ENCODE measurements at regions not wholly inside any gene's neighbourhood (a gene's known extent, or its start where the extent isn't known, plus 50 kb on each side); places are given as distances from the start of the nearest gene placed in this dataset.
"Not testable (repeated sequence)": the region's sequence is repeated elsewhere in the genome, so short reads cannot be mapped to it uniquely, and the experiment has no call there.

DNA sequence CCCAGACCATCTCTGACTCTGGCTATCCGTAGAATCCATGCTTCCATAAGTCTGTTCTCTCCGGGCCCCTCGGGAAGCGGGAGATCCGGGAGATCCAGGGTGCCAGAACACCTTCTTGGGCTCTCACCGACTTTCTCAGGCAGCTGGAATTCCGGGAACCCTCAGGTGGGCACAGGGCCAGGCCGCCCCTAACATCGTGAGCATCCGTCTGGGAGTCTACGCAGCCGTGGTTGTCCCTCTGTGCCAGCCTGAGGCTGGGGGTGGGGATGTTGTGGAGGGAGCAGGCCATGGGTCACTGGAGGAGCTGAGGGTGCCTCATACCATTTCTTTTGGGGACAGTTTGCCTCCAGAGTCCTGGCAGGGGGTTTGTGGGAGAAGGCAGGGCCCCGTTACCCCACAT, 92.3 kb upstream of the COL5A1 start:
- no peaks in the 10 kb centered on the region for H3K9me3 ChIP-seq (ENCODE audit: low read depth, low read length, poor library complexity, severe bottlenecking)
- H3K36me3 ChIP-seq (ENCODE audit: insufficient read depth, low read length, poor library complexity, severe bottlenecking) = no peaks in the 10 kb centered on the region
- no TSS peak for BruUV-seq (replicated peaks)
- DNase-seq (ENCODE audit: low spot score) = no peak
- no peak overlapping the region for H3K4me3 ChIP-seq (ENCODE audit: low read depth, low read length, poor library complexity, severe bottlenecking)
- intact Hi-C loops (cut with micrococcal nuclease; ENCODE audit: unreplicated experiment) = no loop called here
- ChIA-PET POLR2A (ENCODE audit: low non-redundant PET) (no interaction called here), CTCF (no interaction called here)
- no peak for TF ChIP-seq EZH2 (IDR thresholded peaks at IDR 0.05; ENCODE audit: borderline replicate concordance, low read depth, low read length, poor library complexity, severe bottlenecking)
- TF ChIP-seq, protein P1, sequence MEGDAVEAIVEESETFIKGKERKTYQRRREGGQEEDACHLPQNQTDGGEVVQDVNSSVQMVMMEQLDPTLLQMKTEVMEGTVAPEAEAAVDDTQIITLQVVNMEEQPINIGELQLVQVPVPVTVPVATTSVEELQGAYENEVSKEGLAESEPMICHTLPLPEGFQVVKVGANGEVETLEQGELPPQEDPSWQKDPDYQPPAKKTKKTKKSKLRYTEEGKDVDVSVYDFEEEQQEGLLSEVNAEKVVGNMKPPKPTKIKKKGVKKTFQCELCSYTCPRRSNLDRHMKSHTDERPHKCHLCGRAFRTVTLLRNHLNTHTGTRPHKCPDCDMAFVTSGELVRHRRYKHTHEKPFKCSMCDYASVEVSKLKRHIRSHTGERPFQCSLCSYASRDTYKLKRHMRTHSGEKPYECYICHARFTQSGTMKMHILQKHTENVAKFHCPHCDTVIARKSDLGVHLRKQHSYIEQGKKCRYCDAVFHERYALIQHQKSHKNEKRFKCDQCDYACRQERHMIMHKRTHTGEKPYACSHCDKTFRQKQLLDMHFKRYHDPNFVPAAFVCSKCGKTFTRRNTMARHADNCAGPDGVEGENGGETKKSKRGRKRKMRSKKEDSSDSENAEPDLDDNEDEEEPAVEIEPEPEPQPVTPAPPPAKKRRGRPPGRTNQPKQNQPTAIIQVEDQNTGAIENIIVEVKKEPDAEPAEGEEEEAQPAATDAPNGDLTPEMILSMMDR (conservative IDR thresholded peaks at IDR 0.05; ENCODE audit: low read depth, low read length) = no peak
- H3K27ac ChIP-seq (ENCODE audit: low read depth, low read length, poor library complexity, severe bottlenecking) = no peak overlapping the region
- peaks cover 48% of the 10 kb centered on the region for H3K4me1 ChIP-seq (ENCODE audit: insufficient read depth, low read length, poor library complexity, severe bottlenecking)
- no peaks in the 10 kb centered on the region for H3K27me3 ChIP-seq (replicated peaks; ENCODE audit: insufficient read depth, low read depth, low read length, poor library complexity)

DNA sequence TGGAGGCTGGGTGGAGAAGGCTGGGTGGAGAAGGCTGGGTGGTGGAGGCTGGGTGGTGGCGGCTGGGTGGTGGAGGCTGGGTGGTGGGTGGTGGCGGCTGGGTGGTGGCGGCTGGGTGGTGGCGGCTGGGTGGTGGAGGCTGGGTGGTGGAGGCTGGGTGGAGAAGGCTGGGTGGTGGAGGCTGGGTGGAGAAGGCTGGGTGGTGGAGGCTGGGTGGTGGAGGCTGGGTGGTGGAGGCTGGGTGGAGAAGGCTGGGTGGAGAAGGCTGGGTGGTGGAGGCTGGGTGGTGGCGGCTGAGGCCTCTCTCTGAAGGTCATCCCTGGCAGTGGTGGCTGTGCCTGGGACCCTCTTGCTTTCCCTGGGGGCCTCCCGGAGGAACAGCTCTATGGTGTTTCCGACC, 91.5 kb upstream of the COL5A1 start:
- intact Hi-C loops (cut with micrococcal nuclease; ENCODE audit: unreplicated experiment) = loop anchor here (5.0 kb wide), 1 partner anchor 93 kb away; no protein-coding TSS in a partner anchor
- H3K36me3 ChIP-seq (ENCODE audit: insufficient read depth, low read length, poor library complexity, severe bottlenecking); H3K9me3 ChIP-seq (ENCODE audit: low read depth, low read length, poor library complexity, severe bottlenecking); DNase-seq (ENCODE audit: low spot score); CTCF ChIA-PET; POLR2A ChIA-PET (ENCODE audit: low non-redundant PET); H3K27me3 ChIP-seq (replicated peaks; ENCODE audit: insufficient read depth, low read depth, low read length, poor library complexity); BruUV-seq (replicated peaks); H3K27ac ChIP-seq (ENCODE audit: low read depth, low read length, poor library complexity, severe bottlenecking); H3K4me3 ChIP-seq (ENCODE audit: low read depth, low read length, poor library complexity, severe bottlenecking): not testable (repeated sequence)
- H3K4me1 ChIP-seq (ENCODE audit: insufficient read depth, low read length, poor library complexity, severe bottlenecking) = peaks cover 44% of the 10 kb centered on the region

DNA sequence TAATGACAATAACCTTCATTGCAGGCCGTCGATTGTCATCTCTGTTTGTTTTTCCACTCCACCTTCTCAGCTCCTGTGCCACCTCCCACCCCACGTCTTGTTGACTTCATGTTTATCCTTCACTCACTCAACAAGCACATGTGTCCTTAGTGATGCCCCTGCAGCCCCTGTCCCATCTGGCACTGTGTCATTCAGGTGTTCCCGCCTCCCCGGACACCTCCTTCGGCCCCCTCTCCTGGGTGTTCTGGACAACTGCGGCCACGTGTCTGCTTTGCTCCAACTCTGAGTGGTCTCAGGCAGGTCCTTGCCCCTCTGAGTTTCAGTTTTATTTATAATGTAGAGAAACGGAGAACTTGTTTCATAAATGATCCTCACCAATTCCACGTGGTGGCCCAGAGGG, 91.0 kb upstream of the COL5A1 start:
- H3K27me3 ChIP-seq (replicated peaks; ENCODE audit: insufficient read depth, low read depth, low read length, poor library complexity) = no peaks in the 10 kb centered on the region
- CTCF ChIA-PET = no interaction called here
- no peak for DNase-seq (ENCODE audit: low spot score)
- intact Hi-C loops (cut with micrococcal nuclease; ENCODE audit: unreplicated experiment) = loop anchor here (5.0 kb wide), 1 partner anchor 93 kb away; no protein-coding TSS in a partner anchor
- H3K9me3 ChIP-seq (ENCODE audit: low read depth, low read length, poor library complexity, severe bottlenecking) = no peaks in the 10 kb centered on the region
- no peaks in the 10 kb centered on the region for H3K36me3 ChIP-seq (ENCODE audit: insufficient read depth, low read length, poor library complexity, severe bottlenecking)
- no peak overlapping the region for H3K4me3 ChIP-seq (ENCODE audit: low read depth, low read length, poor library complexity, severe bottlenecking)
- H3K4me1 ChIP-seq (ENCODE audit: insufficient read depth, low read length, poor library complexity, severe bottlenecking) = peaks cover 41% of the 10 kb centered on the region
- no peak for TF ChIP-seq EZH2 (IDR thresholded peaks at IDR 0.05; ENCODE audit: borderline replicate concordance, low read depth, low read length, poor library complexity, severe bottlenecking)
- TF ChIP-seq, protein P1 (conservative IDR thresholded peaks at IDR 0.05; ENCODE audit: low read depth, low read length) = 0 out of 2 replicates have a peak, but pooled peaks have one; percentile 23
- BruUV-seq (replicated peaks) = no TSS peak
- POLR2A ChIA-PET (ENCODE audit: low non-redundant PET) = no interaction called here
- H3K27ac ChIP-seq (ENCODE audit: low read depth, low read length, poor library complexity, severe bottlenecking) = no peak overlapping the region

DNA sequence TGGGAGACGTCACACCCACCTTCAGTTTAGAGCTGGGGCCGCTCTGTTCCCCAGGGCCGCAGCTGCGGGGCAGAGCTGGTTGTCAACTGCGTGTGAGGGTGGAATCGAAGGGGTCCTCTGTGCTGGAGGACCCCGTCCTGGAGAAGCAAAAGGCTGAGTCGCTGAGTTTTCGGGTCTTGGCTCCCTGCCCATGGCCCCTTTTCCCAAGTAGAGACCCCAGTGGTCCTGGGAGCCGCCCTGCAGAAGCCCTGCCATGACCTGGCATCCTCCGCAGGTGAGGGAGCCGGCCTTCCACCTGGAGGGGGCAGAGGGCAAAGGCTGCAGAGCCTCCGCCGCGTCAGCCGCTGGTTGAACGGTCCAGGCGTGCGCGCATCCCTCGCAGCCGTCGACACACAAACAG, 90.4 kb upstream of the COL5A1 start:
- no peak overlapping the region for H3K27ac ChIP-seq (ENCODE audit: low read depth, low read length, poor library complexity, severe bottlenecking)
- H3K36me3 ChIP-seq (ENCODE audit: insufficient read depth, low read length, poor library complexity, severe bottlenecking) = no peaks in the 10 kb centered on the region
- no peak overlapping the region for H3K4me3 ChIP-seq (ENCODE audit: low read depth, low read length, poor library complexity, severe bottlenecking)
- POLR2A ChIA-PET (ENCODE audit: low non-redundant PET) = no interaction called here
- no peak for TF ChIP-seq EZH2 (IDR thresholded peaks at IDR 0.05; ENCODE audit: borderline replicate concordance, low read depth, low read length, poor library complexity, severe bottlenecking)
- TF ChIP-seq, protein P1 (conservative IDR thresholded peaks at IDR 0.05; ENCODE audit: low read depth, low read length) = no peak
- no peak for DNase-seq (ENCODE audit: low spot score)
- H3K4me1 ChIP-seq (ENCODE audit: insufficient read depth, low read length, poor library complexity, severe bottlenecking) = peaks cover 38% of the 10 kb centered on the region
- intact Hi-C loops (cut with micrococcal nuclease; ENCODE audit: unreplicated experiment) = loop anchor here (5.0 kb wide), 1 partner anchor 94 kb away; no protein-coding TSS in a partner anchor
- no peaks in the 10 kb centered on the region for H3K9me3 ChIP-seq (ENCODE audit: low read depth, low read length, poor library complexity, severe bottlenecking)
- CTCF ChIA-PET = no interaction called here
- no peaks in the 10 kb centered on the region for H3K27me3 ChIP-seq (replicated peaks; ENCODE audit: insufficient read depth, low read depth, low read length, poor library complexity)
- no TSS peak for BruUV-seq (replicated peaks)
